Esophagus muscularis mucosa (tissue), 4 donors: ENCODE measurements at regions not wholly inside any gene's neighbourhood (a gene's known extent, or its start where the extent isn't known, plus 50 kb on each side); places are given as distances from the start of the nearest gene placed in this dataset.

Experiments used
- EP300 ChIP-seq: sonication (generic); formaldehyde crosslinking; IDR thresholded peaks from one replicate; pipeline ENCODE4 v1.6.1; 2017; ENCODE audit warnings: antibody characterized with exemption
- POLR2A ChIP-seq: fragments of 450-650 bp; IDR thresholded peaks from one replicate; pipeline ENCODE4 v1.6.1; 2017; ENCODE audit warnings: antibody characterized with exemption, moderate library complexity, mild to moderate bottlenecking, low read depth
- POLR2AphosphoS5 ChIP-seq, 2 donors: sonication (generic); formaldehyde crosslinking; IDR thresholded peaks; one replicate each; pipeline ENCODE4 v1.6.1; 2017; ENCODE audit warnings: antibody characterized with exemption in 2 of 2
- TF ChIP-seq, protein P1 (sequence below), 3 experiments: fragments of 200-600 bp in 2 of 3; fragments of 450-650 bp in 1 of 3; sonication (generic) in 2 of 3; IDR thresholded peaks; one replicate each; pipeline ENCODE4 v1.5.1; 2017 to 2019; ENCODE audit warnings: antibody characterized with exemption in 3 of 3, mild to moderate bottlenecking in 2 of 3, moderate library complexity in 1 of 3

DNA sequence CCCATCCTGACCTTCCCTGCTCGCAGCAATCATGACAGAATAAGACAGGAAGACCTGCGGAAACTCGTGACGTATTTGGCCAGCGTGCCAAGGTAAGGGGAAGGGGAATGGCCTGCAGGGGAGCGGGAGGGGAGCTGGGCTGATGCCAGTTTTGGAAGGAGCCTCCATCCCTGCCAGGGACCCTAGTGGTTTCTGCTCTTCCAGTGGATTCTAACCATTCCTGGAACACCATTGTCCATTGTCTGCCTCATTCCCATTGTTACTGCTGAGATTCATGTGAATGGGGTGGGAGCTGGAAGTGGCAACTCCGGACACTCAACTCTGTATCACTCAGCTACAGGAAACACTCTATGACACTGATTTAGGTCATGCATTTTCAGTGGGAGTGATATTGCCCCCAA, 242.9 kb upstream of the ROPN1 start:
- TF ChIP-seq, protein P1, sequence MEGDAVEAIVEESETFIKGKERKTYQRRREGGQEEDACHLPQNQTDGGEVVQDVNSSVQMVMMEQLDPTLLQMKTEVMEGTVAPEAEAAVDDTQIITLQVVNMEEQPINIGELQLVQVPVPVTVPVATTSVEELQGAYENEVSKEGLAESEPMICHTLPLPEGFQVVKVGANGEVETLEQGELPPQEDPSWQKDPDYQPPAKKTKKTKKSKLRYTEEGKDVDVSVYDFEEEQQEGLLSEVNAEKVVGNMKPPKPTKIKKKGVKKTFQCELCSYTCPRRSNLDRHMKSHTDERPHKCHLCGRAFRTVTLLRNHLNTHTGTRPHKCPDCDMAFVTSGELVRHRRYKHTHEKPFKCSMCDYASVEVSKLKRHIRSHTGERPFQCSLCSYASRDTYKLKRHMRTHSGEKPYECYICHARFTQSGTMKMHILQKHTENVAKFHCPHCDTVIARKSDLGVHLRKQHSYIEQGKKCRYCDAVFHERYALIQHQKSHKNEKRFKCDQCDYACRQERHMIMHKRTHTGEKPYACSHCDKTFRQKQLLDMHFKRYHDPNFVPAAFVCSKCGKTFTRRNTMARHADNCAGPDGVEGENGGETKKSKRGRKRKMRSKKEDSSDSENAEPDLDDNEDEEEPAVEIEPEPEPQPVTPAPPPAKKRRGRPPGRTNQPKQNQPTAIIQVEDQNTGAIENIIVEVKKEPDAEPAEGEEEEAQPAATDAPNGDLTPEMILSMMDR (IDR thresholded peaks at IDR 0.05): no peak
- no peak for TF ChIP-seq POLR2AphosphoS5 (IDR thresholded peaks at IDR 0.05)
- TF ChIP-seq POLR2A: no peak
- TF ChIP-seq EP300: no peak
